Upper lobe of left lung (tissue), 6 donors: ENCODE measurements at regions not wholly inside any gene's neighbourhood (a gene's known extent, or its start where the extent isn't known, plus 50 kb on each side); places are given as distances from the start of the nearest gene placed in this dataset.

Experiments used
- ATAC-seq, 2 donors: fragments of 200-7000 bp; cut with Tn5 transposase; one replicate each; pipeline ENCODE4 v1.9.1; 2022; ENCODE audit warnings: mild to moderate bottlenecking in 2 of 2, moderate library complexity in 2 of 2; ENCODE audit not compliant: low FRiP score in 2 of 2
- DNase-seq, 2 donors: peaks; one replicate each; pipeline ENCODE4 v3.0.0-alpha.2; 2019 to 2020
- H3K27ac ChIP-seq, 4 donors: fragments of 200-600 bp; sonication (generic); one replicate each; pipeline ENCODE4 v1.5.1; 2016 to 2019
- H3K27me3 ChIP-seq, 4 donors: fragments of 200-600 bp; sonication (generic); one replicate each; pipeline ENCODE4 v1.5.1; 2017 to 2019
- H3K36me3 ChIP-seq, 4 donors: fragments of 200-600 bp; sonication (generic); one replicate each; pipeline ENCODE4 v1.5.1; 2016 to 2019
- H3K4me1 ChIP-seq, 4 donors: fragments of 200-600 bp; sonication (generic); one replicate each; pipeline ENCODE4 v1.5.1; 2018 to 2019
- H3K4me3 ChIP-seq, 4 donors: fragments of 200-600 bp; sonication (generic); one replicate each; pipeline ENCODE4 v1.5.1; 2017 to 2019; ENCODE audit warnings: mild to moderate bottlenecking in 2 of 4, moderate library complexity in 1 of 4
- H3K9me3 ChIP-seq, 4 donors: fragments of 200-600 bp; sonication (generic); one replicate each; pipeline ENCODE4 v1.5.1; 2018 to 2019
- CTCF ChIP-seq, 6 experiments: fragments of 450-650 bp in 4 of 6; fragments of 200-600 bp in 2 of 6; sonication (generic) in 2 of 6; IDR thresholded peaks; one replicate each; pipeline ENCODE4 v1.5.1; 2016 to 2019; ENCODE audit warnings: antibody characterized with exemption in 6 of 6
- EP300 ChIP-seq, 4 donors: sonication (generic); formaldehyde crosslinking; IDR thresholded peaks; one replicate each; pipeline ENCODE4 v1.5.1; 2017; ENCODE audit warnings: antibody characterized with exemption in 4 of 4, control low read depth in 2 of 4
- POLR2A ChIP-seq, 4 donors: fragments of 450-650 bp; IDR thresholded peaks; one replicate each; pipeline ENCODE4 v1.5.1; 2016 to 2017; ENCODE audit warnings: antibody characterized with exemption in 4 of 4, mild to moderate bottlenecking in 2 of 4
- POLR2AphosphoS5 ChIP-seq, 2 donors: sonication (generic); formaldehyde crosslinking; IDR thresholded peaks; one replicate each; pipeline ENCODE4 v1.5.1; 2017; ENCODE audit warnings: antibody characterized with exemption in 2 of 2
- WGBS, 2 donors: methylation state at CpG; one replicate each; pipeline ENCODE4 v1.1.5; 2017 to 2018; 5-methylcytosine and 5-hydroxymethylcytosine counted together
- donor health status: DM: no; HTN: no; CAD: no; lungs with moderate emphysema.
- donor health status: DM: no; HTN: yes; CAD: no; lungs with severe emphysema.

- peaks cover 0 to 6% (median 3%) of the 10 kb centered on the region in 4 donors for H3K4me1 ChIP-seq
- H3K4me3 ChIP-seq, result no peak overlapping the region
- 86 to 93% methylated on average over 6 to 8 of the region's 8 CpGs for WGBS, 2 donors
- ATAC-seq (no peak), DNase-seq (no peak)
- H3K9me3 ChIP-seq, result no peaks in the 10 kb centered on the region
- H3K36me3 ChIP-seq, result no peaks in the 10 kb centered on the region
- H3K27ac ChIP-seq, result no peak overlapping the region
- no peaks in the 10 kb centered on the region for H3K27me3 ChIP-seq
- TF ChIP-seq POLR2AphosphoS5 (IDR thresholded peaks at IDR 0.05), result no peak
- TF ChIP-seq CTCF (IDR thresholded peaks at IDR 0.05), result no peak
- TF ChIP-seq EP300 (IDR thresholded peaks at IDR 0.05), result no peak
- TF ChIP-seq POLR2A (IDR thresholded peaks at IDR 0.05), result no peak
Measured at GRCh38 chr20:61121661-61122060, 130.4 kb upstream of the CDH4 start.

DNA sequence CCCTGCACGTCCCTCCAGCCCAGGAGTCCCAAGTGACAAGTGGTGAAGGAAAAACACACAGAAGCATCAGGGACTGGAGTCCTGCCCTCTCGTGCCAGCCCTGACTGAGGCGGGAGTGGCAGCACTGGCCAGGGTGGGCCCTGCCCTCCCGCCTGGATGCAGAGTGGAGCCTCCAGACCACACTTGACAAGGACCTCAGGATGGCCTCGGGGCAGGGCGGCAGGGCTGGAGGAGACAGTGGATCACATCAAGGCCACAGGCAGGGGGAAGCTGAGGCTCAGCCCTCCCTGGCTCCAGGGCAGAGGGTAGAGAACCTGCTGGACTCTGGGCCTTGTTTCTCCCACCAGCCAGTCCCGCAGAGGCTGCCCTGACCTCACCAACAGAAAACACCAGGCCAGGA, 128.8 kb upstream of the CDH4 start:
- Histone ChIP-seq H3K27ac (no peak overlapping the region), H3K4me1 (peaks cover 0 to 6% (median 3%) of the 10 kb centered on the region in 4 donors), H3K36me3 (no peaks in the 10 kb centered on the region), H3K27me3 (no peaks in the 10 kb centered on the region), H3K9me3 (no peaks in the 10 kb centered on the region), H3K4me3 (no peak overlapping the region)
- no peak for ATAC-seq
- WGBS, 2 donors, result 69 to 78% methylated on average over 2 to 7 of the region's 7 CpGs
- no peak for TF ChIP-seq EP300 (IDR thresholded peaks at IDR 0.05)
- peak in 1 of 2 donors; percentile 53 for DNase-seq

- no peaks in the 10 kb centered on the region for H3K27me3 ChIP-seq
- no peak overlapping the region for H3K4me3 ChIP-seq
- no peak overlapping the region for H3K27ac ChIP-seq
- TF ChIP-seq EP300 (IDR thresholded peaks at IDR 0.05), result no peak
- no peak for TF ChIP-seq POLR2AphosphoS5 (IDR thresholded peaks at IDR 0.05)
- TF ChIP-seq CTCF (IDR thresholded peaks at IDR 0.05), result no peak
- TF ChIP-seq POLR2A (IDR thresholded peaks at IDR 0.05), result no peak
- ATAC-seq (no peak), DNase-seq (peak in 1 of 2 donors; percentile 57)
- H3K4me1 ChIP-seq, result peaks cover 0 to 6% (median 3%) of the 10 kb centered on the region in 4 donors
- H3K9me3 ChIP-seq, result no peaks in the 10 kb centered on the region
- no peaks in the 10 kb centered on the region for H3K36me3 ChIP-seq
- 83 to 86% methylated on average over 7 to 15 of the region's 16 CpGs for WGBS, 2 donors
Measured at GRCh38 chr20:61123751-61124368, 128.2 kb upstream of the CDH4 start.

- H3K36me3 ChIP-seq, result no peaks in the 10 kb centered on the region
- TF ChIP-seq POLR2A (IDR thresholded peaks at IDR 0.05) (no peak), CTCF (IDR thresholded peaks at IDR 0.05) (no peak), POLR2AphosphoS5 (IDR thresholded peaks at IDR 0.05) (no peak), EP300 (IDR thresholded peaks at IDR 0.05) (no peak)
- no peaks in the 10 kb centered on the region for H3K27me3 ChIP-seq
- no peak overlapping the region for H3K27ac ChIP-seq
- H3K9me3 ChIP-seq, result no peaks in the 10 kb centered on the region
- WGBS, 2 donors, result 89% methylated on average over 4 to 9 of the region's 9 CpGs
- peaks cover 0 to 6% (median 3%) of the 10 kb centered on the region in 4 donors for H3K4me1 ChIP-seq
- no peak for DNase-seq
- H3K4me3 ChIP-seq, result no peak overlapping the region
- ATAC-seq, result no peak
Measured at GRCh38 chr20:61125076-61125475, 127.0 kb upstream of the CDH4 start.

DNA sequence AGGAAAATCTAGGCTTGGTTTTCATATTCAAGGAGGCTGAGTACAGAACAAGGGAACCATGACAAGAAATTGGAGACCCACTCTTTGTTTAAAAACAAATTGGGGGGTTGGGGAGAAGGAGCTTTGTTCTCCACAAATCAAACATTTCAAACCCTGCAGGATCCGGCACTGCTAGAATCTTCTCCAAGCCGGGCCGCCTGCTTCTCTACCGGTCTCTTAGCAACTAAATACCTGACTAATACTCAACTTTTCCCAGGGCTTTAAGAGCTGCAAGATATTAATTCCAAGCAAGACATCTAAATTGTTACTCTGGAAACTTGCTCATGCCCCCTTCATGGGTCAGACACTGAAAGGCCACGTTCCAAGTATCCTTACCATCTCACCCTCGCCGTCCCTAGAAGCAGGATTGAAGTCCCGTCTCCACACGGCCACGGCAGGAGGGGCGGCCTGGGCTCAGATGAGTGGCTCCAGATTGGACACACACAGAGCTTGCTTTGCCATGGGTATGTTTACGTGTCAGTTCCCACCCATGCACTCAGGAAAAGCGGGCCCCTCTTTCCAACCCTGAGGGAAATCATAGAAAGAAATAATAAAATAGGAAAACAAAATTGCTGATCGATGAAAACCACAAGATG, 126.4 kb upstream of the CDH4 start:
- Histone ChIP-seq H3K9me3 (no peaks in the 10 kb centered on the region), H3K36me3 (no peaks in the 10 kb centered on the region), H3K27ac (no peak overlapping the region), H3K4me3 (no peak overlapping the region), H3K27me3 (no peaks in the 10 kb centered on the region), H3K4me1 (peaks cover 0 to under 1% (median 0%) of the 10 kb centered on the region in 4 donors)
- 75 to 86% methylated on average over 14 of the region's 14 CpGs for WGBS, 2 donors
- TF ChIP-seq CTCF (IDR thresholded peaks at IDR 0.05) (no peak), POLR2AphosphoS5 (IDR thresholded peaks at IDR 0.05) (no peak), POLR2A (IDR thresholded peaks at IDR 0.05) (no peak), EP300 (IDR thresholded peaks at IDR 0.05) (no peak)
- no peak for DNase-seq
- ATAC-seq, result no peak
